ENCODE measurements at regions not wholly inside any gene's neighbourhood (a gene's known extent, or its start where the extent isn't known, plus 50 kb on each side); places are given as distances from the start of the nearest gene placed in this dataset.

- H3K27me3 ChIP-seq (ENCODE audit: insufficient read depth, low read depth, severe bottlenecking): no peaks in the 10 kb centered on the region
- H3K36me3 ChIP-seq: no peaks in the 10 kb centered on the region
- H3K9me3 ChIP-seq (ENCODE audit: severe bottlenecking): no peaks in the 10 kb centered on the region
- H3K4me3 ChIP-seq (ENCODE audit: low read depth, low read length): no peak overlapping the region
- TF ChIP-seq CTCF (IDR thresholded peaks at IDR 0.05; ENCODE audit: low read depth, low read length): no peak
- no peak for DNase-seq
- no peak overlapping the region for H3K27ac ChIP-seq
These were observed 68.6 kb upstream of the FAM9A start for GRCh38 chrX:8869812-8870211.

GRCh38 chrX:8868906-8869305 lies 67.7 kb upstream of the FAM9A start:
- TF ChIP-seq CTCF (IDR thresholded peaks at IDR 0.05; ENCODE audit: low read depth, low read length): no peak
- DNase-seq: no peak
- Histone ChIP-seq H3K4me3 (ENCODE audit: low read depth, low read length) (no peak overlapping the region), H3K27ac (no peak overlapping the region), H3K9me3 (ENCODE audit: severe bottlenecking) (no peaks in the 10 kb centered on the region), H3K27me3 (ENCODE audit: insufficient read depth, low read depth, severe bottlenecking) (no peaks in the 10 kb centered on the region), H3K36me3 (no peaks in the 10 kb centered on the region)

DNA sequence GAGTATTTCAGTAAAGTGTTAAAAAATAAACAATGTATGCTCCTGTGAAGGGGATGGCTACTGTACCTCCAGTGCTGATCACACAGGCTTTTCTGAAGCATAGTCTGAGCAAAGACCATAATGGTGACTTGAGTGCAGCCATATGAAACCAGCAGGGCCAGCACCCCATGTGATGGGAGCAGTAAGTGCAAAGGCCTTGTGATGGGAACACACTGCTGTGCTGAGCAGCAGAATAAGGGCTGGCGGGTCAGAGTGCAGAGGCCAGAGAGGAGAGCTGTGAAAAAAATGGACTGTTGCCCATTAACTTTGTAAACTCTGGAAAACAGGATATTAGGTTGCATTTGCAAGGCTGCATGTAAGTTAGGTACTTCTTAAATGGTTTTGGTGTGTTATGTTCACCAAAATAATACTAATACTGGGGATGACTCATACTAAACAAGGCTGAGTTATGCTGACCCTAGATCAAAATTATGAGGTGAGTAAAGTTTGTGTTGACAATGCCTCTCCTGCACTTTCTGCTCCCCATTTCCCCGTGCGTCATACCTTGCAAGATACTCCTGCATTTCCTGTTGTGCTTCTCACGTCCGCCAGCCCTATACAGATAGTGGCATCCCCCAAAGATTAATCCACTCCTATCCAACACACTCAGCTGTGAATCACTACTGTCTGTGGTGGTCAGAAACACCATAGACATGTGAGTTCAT lies 67.0 kb upstream of the FAM9A start:
- H3K9me3 ChIP-seq (ENCODE audit: severe bottlenecking): no peaks in the 10 kb centered on the region
- no peak for DNase-seq
- no peaks in the 10 kb centered on the region for H3K27me3 ChIP-seq (ENCODE audit: insufficient read depth, low read depth, severe bottlenecking)
- no peaks in the 10 kb centered on the region for H3K36me3 ChIP-seq
- H3K4me3 ChIP-seq (ENCODE audit: low read depth, low read length): no peak overlapping the region
- no peak overlapping the region for H3K27ac ChIP-seq
- no peak for TF ChIP-seq CTCF (IDR thresholded peaks at IDR 0.05; ENCODE audit: low read depth, low read length)

- no peaks in the 10 kb centered on the region for H3K36me3 ChIP-seq
- no peak for DNase-seq
- TF ChIP-seq CTCF (IDR thresholded peaks at IDR 0.05; ENCODE audit: low read depth, low read length): no peak
- H3K27me3 ChIP-seq (ENCODE audit: insufficient read depth, low read depth, severe bottlenecking): peaks cover under 1% of the 10 kb centered on the region
- no peak overlapping the region for H3K4me3 ChIP-seq (ENCODE audit: low read depth, low read length)
- no peak overlapping the region for H3K27ac ChIP-seq
- H3K9me3 ChIP-seq (ENCODE audit: severe bottlenecking): no peaks in the 10 kb centered on the region
These were observed 66.2 kb upstream of the FAM9A start for GRCh38 chrX:8867406-8867805.

DNA sequence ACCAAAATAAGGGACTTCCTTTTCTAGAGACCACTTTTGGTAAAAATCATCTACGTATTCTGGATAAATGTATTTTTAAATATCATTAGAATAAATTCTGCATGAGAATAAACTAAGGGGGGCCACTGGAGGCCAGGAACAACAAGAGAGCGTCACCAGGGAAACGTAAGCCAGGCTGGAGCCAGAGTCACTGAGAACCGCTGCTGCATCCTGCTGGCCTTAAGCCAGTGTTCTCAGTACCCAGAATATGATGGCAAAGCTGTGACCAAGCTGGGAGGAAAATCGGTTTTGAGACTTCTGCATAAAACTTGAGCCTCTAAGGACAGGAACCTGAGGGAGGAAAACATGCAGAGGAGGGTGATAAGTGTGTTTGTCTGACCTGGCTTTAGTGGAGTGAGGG lies 63.0 kb upstream of the FAM9A start:
- no peak for DNase-seq

More for the DNA sequence above, 63.0 kb upstream of the FAM9A start:
- H3K4me3 ChIP-seq (ENCODE audit: low read depth, low read length): no peak overlapping the region
- no peak for TF ChIP-seq CTCF (IDR thresholded peaks at IDR 0.05; ENCODE audit: low read depth, low read length)
- H3K27me3 ChIP-seq (ENCODE audit: insufficient read depth, low read depth, severe bottlenecking): peaks cover 5% of the 10 kb centered on the region
- H3K36me3 ChIP-seq: no peaks in the 10 kb centered on the region
- H3K27ac ChIP-seq: no peak overlapping the region
- H3K9me3 ChIP-seq (ENCODE audit: severe bottlenecking): no peaks in the 10 kb centered on the region

Data from WERI-Rb-1 (cell line).